Loucy (cell line): ENCODE measurements at regions not wholly inside any gene's neighbourhood (a gene's known extent, or its start where the extent isn't known, plus 50 kb on each side); places are given as distances from the start of the nearest gene placed in this dataset.

Experiments used
- H2AFZ ChIP-seq: fragments of 200-600 bp; sonication (generic); 2 replicates; pipeline ENCODE4 v1.6.0; 2016; ENCODE audit warnings: antibody characterized with exemption, mild to moderate bottlenecking, low read length, moderate library complexity
- H3F3A ChIP-seq: fragments of 200-600 bp; 2 replicates; pipeline ENCODE4 v1.6.0; 2016; ENCODE audit warnings: antibody characterized with exemption, low read depth, mild to moderate bottlenecking
- H3K27me3 ChIP-seq: fragments of 200-600 bp; sonication (generic); 2 replicates; pipeline ENCODE4 v1.6.1; 2014; ENCODE audit warnings: low read length, mild to moderate bottlenecking; ENCODE audit not compliant: insufficient read depth, poor library complexity, severe bottlenecking
- H3K36me3 ChIP-seq: fragments of 200-600 bp; sonication (generic); 2 replicates; pipeline ENCODE4 v1.6.1; 2016; ENCODE audit warnings: low read length; ENCODE audit not compliant: insufficient read depth
- H3K4me1 ChIP-seq: fragments of 200-600 bp; sonication (generic); 2 replicates; pipeline ENCODE4 v1.5.1; 2014; ENCODE audit warnings: low read length, mild to moderate bottlenecking; ENCODE audit not compliant: insufficient read depth, poor library complexity, severe bottlenecking
- H3K4me2 ChIP-seq: fragments of 200-600 bp; sonication (generic); 2 replicates; pipeline ENCODE4 v1.6.0; 2014; ENCODE audit warnings: antibody characterized with exemption, low read length, low read depth, mild to moderate bottlenecking; ENCODE audit not compliant: poor library complexity, severe bottlenecking
- H3K4me3 ChIP-seq: fragments of 200-600 bp; sonication (generic); 2 replicates; pipeline ENCODE4 v1.5.1; 2014; ENCODE audit warnings: low read length, mild to moderate bottlenecking, mixed read lengths; ENCODE audit not compliant: poor library complexity, severe bottlenecking
- H3K79me2 ChIP-seq: fragments of 200-600 bp; sonication (generic); 2 replicates; pipeline ENCODE4 v1.6.1; 2014; ENCODE audit warnings: low read length; ENCODE audit not compliant: insufficient read depth
- H3K9ac ChIP-seq: fragments of 200-600 bp; sonication (generic); 2 replicates; pipeline ENCODE4 v1.6.0; 2014; ENCODE audit warnings: mild to moderate bottlenecking, low read depth, low read length, moderate library complexity; ENCODE audit not compliant: poor library complexity, severe bottlenecking
- H3K9me2 ChIP-seq: fragments of 200-600 bp; sonication (generic); replicated peaks from 2 replicates; pipeline ENCODE4 v1.6.1; 2016; ENCODE audit warnings: low read depth, low read length, mixed read lengths
- H3K9me3 ChIP-seq: fragments of 200-600 bp; sonication (generic); 2 replicates; pipeline ENCODE4 v1.6.1; 2014; ENCODE audit warnings: mild to moderate bottlenecking, antibody characterized with exemption, low read length, low read depth; ENCODE audit not compliant: insufficient read depth
- H4K20me1 ChIP-seq: fragments of 200-600 bp; sonication (generic); 2 replicates; pipeline ENCODE4 v1.6.0; 2014; ENCODE audit warnings: antibody characterized with exemption, low read length, mild to moderate bottlenecking; ENCODE audit not compliant: insufficient read depth, poor library complexity, severe bottlenecking
- EZH2phosphoT487 ChIP-seq: fragments of 200-600 bp; IDR thresholded peaks from 2 replicates; pipeline ENCODE4 v1.6.1; 2018; ENCODE audit warnings: antibody characterized with exemption, mild to moderate bottlenecking, moderate library complexity, borderline replicate concordance
- TF ChIP-seq, protein P1 (sequence below): fragments of 200-600 bp; sonication (generic); conservative IDR thresholded peaks from 2 replicates; pipeline ENCODE4 v1.5.1; 2014; ENCODE audit warnings: mild to moderate bottlenecking, antibody characterized with exemption, low read length

DNA sequence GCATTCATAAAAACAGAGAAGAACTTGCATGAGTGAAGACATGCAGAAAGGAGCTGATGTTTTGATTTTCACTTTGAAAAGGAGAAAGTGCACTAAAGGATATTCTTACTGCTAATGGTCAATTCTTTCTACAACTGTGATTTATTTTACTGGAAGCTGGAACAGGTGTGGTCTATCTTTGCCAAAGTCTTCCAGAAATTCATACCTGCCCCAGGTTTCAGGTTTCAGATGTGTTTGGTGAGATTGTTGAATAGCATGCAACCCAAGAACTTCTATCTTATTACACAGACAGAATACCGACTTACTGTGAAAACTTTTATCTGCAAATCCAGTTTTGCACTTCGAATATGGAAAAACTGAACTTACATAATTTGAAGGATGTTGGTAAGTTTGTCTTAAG is 388.3 kb downstream of the PDGFC start:
- no peaks in the 10 kb centered on the region for H3K4me1 ChIP-seq
- H3K9me3 ChIP-seq: no peaks in the 10 kb centered on the region
- H2AFZ ChIP-seq: no peak overlapping the region
- H3F3A ChIP-seq: no peaks in the 10 kb centered on the region
- H3K36me3 ChIP-seq: no peaks in the 10 kb centered on the region
- no peak overlapping the region for H3K9ac ChIP-seq
- no peak overlapping the region for H3K4me3 ChIP-seq
- no peaks in the 10 kb centered on the region for H3K9me2 ChIP-seq
- no peaks in the 10 kb centered on the region for H3K27me3 ChIP-seq
- no peak for TF ChIP-seq EZH2phosphoT487
- TF ChIP-seq, protein P1, sequence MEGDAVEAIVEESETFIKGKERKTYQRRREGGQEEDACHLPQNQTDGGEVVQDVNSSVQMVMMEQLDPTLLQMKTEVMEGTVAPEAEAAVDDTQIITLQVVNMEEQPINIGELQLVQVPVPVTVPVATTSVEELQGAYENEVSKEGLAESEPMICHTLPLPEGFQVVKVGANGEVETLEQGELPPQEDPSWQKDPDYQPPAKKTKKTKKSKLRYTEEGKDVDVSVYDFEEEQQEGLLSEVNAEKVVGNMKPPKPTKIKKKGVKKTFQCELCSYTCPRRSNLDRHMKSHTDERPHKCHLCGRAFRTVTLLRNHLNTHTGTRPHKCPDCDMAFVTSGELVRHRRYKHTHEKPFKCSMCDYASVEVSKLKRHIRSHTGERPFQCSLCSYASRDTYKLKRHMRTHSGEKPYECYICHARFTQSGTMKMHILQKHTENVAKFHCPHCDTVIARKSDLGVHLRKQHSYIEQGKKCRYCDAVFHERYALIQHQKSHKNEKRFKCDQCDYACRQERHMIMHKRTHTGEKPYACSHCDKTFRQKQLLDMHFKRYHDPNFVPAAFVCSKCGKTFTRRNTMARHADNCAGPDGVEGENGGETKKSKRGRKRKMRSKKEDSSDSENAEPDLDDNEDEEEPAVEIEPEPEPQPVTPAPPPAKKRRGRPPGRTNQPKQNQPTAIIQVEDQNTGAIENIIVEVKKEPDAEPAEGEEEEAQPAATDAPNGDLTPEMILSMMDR: no peak
- no peaks in the 10 kb centered on the region for H4K20me1 ChIP-seq
- H3K4me2 ChIP-seq: no peak overlapping the region
- H3K79me2 ChIP-seq: no peaks in the 10 kb centered on the region

DNA sequence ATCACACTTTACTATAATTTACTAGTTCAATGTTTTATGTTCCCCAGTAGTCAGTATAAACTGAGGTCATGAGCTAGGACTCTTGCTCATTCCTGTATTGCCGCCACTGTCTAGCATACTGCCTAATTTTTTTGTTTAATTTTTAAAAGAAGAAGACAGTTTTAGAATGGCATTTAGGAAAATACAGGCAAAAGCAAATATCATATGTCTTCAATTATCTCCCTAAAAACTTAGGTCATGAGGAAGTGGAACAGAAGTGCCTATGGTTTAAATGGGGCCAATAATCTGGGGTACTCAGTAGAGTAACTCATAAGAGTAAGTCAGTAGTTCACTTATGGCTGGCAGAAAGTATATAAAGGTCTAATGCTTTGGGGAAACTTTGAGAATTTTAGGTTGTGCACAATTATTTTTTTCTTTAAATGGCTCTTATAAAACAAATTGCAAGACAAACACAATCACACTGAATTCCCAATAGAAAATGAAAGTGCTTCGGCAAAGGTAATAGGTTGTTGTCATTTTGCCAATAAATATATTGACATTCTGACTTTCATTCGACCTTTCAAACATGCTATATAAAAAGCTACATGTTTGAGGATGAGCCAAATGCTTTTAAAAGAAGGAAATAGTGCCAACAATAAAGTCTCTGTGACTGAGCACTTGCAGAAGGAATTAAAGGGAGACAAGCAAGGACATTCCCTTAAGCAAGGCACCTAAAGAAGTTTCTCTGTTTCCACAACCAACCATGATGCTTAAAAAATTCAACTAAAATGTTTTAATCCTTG is 390.1 kb downstream of the PDGFC start:
- Histone ChIP-seq H4K20me1 (no peaks in the 10 kb centered on the region), H3K79me2 (no peaks in the 10 kb centered on the region), H3K4me2 (no peak overlapping the region), H3K9me2 (no peaks in the 10 kb centered on the region), H2AFZ (no peak overlapping the region), H3K4me1 (no peaks in the 10 kb centered on the region), H3K27me3 (no peaks in the 10 kb centered on the region), H3K9me3 (no peaks in the 10 kb centered on the region), H3K36me3 (no peaks in the 10 kb centered on the region), H3K9ac (no peak overlapping the region), H3F3A (no peaks in the 10 kb centered on the region), H3K4me3 (no peak overlapping the region)
- TF ChIP-seq, protein P1: no peak
- no peak for TF ChIP-seq EZH2phosphoT487

DNA sequence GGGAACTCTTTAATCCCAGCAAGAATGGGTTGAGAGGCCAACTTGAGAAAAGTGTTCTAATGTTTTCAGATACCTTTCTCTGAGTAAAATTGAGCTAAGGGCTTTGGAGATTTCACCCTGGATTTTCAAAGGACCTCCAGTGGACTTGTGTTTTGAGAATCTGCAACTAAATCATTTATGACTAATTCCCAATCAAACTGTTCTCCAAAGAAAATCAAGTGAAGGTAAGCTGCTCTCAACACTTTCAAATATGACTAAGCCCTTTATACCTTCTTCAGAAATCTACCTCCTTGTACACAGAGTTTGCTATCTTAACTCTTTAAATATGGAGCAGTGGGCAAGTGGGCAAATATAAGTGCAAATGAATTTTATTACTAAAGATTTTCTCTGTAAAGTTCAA is 392.9 kb downstream of the PDGFC start:
- Histone ChIP-seq H3K4me1 (no peaks in the 10 kb centered on the region), H3K9me2 (no peaks in the 10 kb centered on the region), H2AFZ (no peak overlapping the region), H3K27me3 (no peaks in the 10 kb centered on the region), H3K4me3 (no peak overlapping the region), H3K79me2 (no peaks in the 10 kb centered on the region), H3K9me3 (no peaks in the 10 kb centered on the region), H3K4me2 (no peak overlapping the region), H4K20me1 (no peaks in the 10 kb centered on the region), H3F3A (no peaks in the 10 kb centered on the region), H3K9ac (no peak overlapping the region), H3K36me3 (no peaks in the 10 kb centered on the region)
- TF ChIP-seq, protein P1: no peak
- no peak for TF ChIP-seq EZH2phosphoT487
